ENCODE measurements at regions not wholly inside any gene's neighbourhood (a gene's known extent, or its start where the extent isn't known, plus 50 kb on each side); places are given as distances from the start of the nearest gene placed in this dataset.

DNA sequence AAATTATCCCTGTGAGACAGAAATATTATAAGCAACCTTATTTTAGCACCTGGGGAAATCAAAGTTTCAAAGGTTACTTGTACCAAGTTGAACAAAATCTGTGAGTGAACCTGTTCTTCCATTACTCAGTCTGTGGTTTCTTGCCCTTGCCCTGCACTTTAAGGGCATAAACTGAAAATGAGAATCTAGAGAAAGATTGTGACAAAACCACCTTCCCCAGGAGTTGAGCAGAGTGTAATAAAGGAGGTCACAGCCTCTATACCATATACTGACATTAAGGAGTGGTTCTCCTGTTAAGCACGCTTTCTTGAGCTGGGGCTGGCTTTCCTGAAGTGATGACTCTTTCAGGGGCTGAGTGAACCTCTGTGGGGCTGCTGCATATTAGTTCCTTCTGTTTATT lies 143.4 kb downstream of the PDCD6IP start:
- Histone ChIP-seq H3K27ac (ENCODE audit: low read length in 2 of 2) (no peak overlapping the region), H4K20me1 (ENCODE audit: control insufficient read depth, insufficient read depth, low read length, poor library complexity, severe bottlenecking) (no peaks in the 10 kb centered on the region), H3K79me2 (ENCODE audit: control insufficient read depth, insufficient read depth, low read length) (no peaks in the 10 kb centered on the region), H2AFZ (ENCODE audit: insufficient read depth, low read depth, low read length, poor library complexity, severe bottlenecking) (no peak overlapping the region), H3K27me3 (replicated peaks in 1 of 4; ENCODE audit: control extremely low read depth in 1 of 4, control insufficient read depth in 3 of 4, insufficient read depth in 4 of 4, low read length in 3 of 4) (peaks cover 0 to 2% (median 0%) of the 10 kb centered on the region in 4 experiments), H3K9ac (ENCODE audit: low read length) (no peak overlapping the region), H3K4me2 (replicated peaks; ENCODE audit: low read depth, low read length, poor library complexity, severe bottlenecking) (no peak overlapping the region), H3K4me1 (ENCODE audit: control insufficient read depth in 2 of 2, insufficient read depth in 2 of 2, low read length in 2 of 2) (no peaks in the 10 kb centered on the region), H3K4me3 (ENCODE audit: control extremely low read depth in 1 of 5, extremely low read depth in 1 of 5, insufficient read depth in 1 of 5, low read depth in 2 of 5, low read length in 4 of 5) (no peak overlapping the region), H3K9me3 (ENCODE audit: control extremely low read depth in 1 of 3, control insufficient read depth in 2 of 3, insufficient read depth in 1 of 3, low read length in 2 of 3) (peaks cover 0 to 1% (median 0%) of the 10 kb centered on the region in 3 donors), H3K36me3 (replicated peaks in 1 of 2; ENCODE audit: control extremely low read depth in 1 of 2, control insufficient read depth in 1 of 2, extremely low read depth in 1 of 2, insufficient read depth in 2 of 2, low read length in 1 of 2) (no peaks in the 10 kb centered on the region)
- Mint-ChIP-seq H3K4me3 (no peak overlapping the region), H3K9me3 (ENCODE audit: insufficient read depth) (no peaks in the 10 kb centered on the region), H3K27ac (no peak overlapping the region), H3K27me3 (peaks cover 4% of the 10 kb centered on the region), H3K4me1 (no peaks in the 10 kb centered on the region)
- ChIA-PET POLR2A (no interaction called here), CTCF (no interaction called here)
- ATAC-seq (ENCODE audit: low read depth) (no peak), DNase-seq (no peak)
- intact Hi-C loops (cut with micrococcal nuclease), result no loop called here
- TF ChIP-seq, protein P1, sequence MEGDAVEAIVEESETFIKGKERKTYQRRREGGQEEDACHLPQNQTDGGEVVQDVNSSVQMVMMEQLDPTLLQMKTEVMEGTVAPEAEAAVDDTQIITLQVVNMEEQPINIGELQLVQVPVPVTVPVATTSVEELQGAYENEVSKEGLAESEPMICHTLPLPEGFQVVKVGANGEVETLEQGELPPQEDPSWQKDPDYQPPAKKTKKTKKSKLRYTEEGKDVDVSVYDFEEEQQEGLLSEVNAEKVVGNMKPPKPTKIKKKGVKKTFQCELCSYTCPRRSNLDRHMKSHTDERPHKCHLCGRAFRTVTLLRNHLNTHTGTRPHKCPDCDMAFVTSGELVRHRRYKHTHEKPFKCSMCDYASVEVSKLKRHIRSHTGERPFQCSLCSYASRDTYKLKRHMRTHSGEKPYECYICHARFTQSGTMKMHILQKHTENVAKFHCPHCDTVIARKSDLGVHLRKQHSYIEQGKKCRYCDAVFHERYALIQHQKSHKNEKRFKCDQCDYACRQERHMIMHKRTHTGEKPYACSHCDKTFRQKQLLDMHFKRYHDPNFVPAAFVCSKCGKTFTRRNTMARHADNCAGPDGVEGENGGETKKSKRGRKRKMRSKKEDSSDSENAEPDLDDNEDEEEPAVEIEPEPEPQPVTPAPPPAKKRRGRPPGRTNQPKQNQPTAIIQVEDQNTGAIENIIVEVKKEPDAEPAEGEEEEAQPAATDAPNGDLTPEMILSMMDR (IDR thresholded peaks at IDR 0.05), result no peak
- no peak for TF ChIP-seq EZH2 (IDR thresholded peaks at IDR 0.05; ENCODE audit: borderline replicate concordance, insufficient read depth, low read depth, low read length, poor library complexity, severe bottlenecking)
- WGBS (ENCODE audit: insufficient coverage), result 71% methylated on average over 1 of the region's 1 CpG

DNA sequence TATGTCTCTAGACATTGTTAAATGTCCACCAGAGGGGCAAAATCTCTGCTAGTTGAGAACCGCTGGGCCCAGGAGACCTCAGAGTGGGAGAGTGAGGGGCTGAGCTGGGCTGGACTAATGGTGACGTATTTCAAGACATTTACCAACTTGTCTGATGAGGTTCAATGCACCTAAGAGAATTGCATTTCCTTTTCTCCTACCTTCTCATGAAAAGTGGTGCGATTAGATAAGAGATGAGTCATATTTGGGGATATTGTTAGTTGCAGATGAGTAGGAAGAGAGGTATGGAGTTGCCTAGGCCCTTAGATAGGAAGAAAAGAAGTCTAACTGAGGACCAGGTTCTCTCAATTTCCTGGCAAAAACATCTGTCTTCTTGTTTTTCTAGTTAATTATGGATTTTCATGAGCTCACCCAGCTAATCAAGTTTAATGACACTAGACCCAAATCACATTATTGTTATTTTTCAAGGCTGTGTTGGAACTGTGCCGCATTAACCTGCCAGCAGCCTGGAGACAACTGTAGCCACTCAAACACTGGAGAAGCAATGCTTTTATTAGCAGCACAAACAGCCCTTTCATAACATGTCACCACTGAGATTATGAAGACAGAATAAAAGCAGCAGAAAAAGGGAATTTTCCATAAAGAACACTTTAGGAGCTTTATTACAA lies 144.2 kb downstream of the PDCD6IP start:
- H4K20me1 ChIP-seq (ENCODE audit: control insufficient read depth, insufficient read depth, low read length, poor library complexity, severe bottlenecking), result no peaks in the 10 kb centered on the region
- H3K4me1 ChIP-seq (ENCODE audit: control insufficient read depth in 2 of 2, insufficient read depth in 2 of 2, low read length in 2 of 2), result no peaks in the 10 kb centered on the region
- no peaks in the 10 kb centered on the region for H3K36me3 ChIP-seq (replicated peaks in 1 of 2; ENCODE audit: control extremely low read depth in 1 of 2, control insufficient read depth in 1 of 2, extremely low read depth in 1 of 2, insufficient read depth in 2 of 2, low read length in 1 of 2)
- intact Hi-C loops (cut with micrococcal nuclease), result no loop called here
- TF ChIP-seq, protein P1 (IDR thresholded peaks at IDR 0.05), result no peak
- no peak for TF ChIP-seq EZH2 (IDR thresholded peaks at IDR 0.05; ENCODE audit: borderline replicate concordance, insufficient read depth, low read depth, low read length, poor library complexity, severe bottlenecking)
- DNase-seq (no peak), ATAC-seq (ENCODE audit: low read depth) (no peak)
- no peak overlapping the region for H3K27ac Mint-ChIP-seq
- no peak overlapping the region for H2AFZ ChIP-seq (ENCODE audit: insufficient read depth, low read depth, low read length, poor library complexity, severe bottlenecking)
- no peaks in the 10 kb centered on the region for H3K4me1 Mint-ChIP-seq
- no CpG with 5 or more reads among the region's 4 CpGs for WGBS (ENCODE audit: insufficient coverage)
- no peak overlapping the region for H3K4me3 Mint-ChIP-seq
- POLR2A ChIA-PET, result no interaction called here
- H3K9me3 Mint-ChIP-seq (ENCODE audit: insufficient read depth), result no peaks in the 10 kb centered on the region
- CTCF ChIA-PET, result no interaction called here
- H3K27me3 ChIP-seq (replicated peaks in 1 of 4; ENCODE audit: control extremely low read depth in 1 of 4, control insufficient read depth in 3 of 4, insufficient read depth in 4 of 4, low read length in 3 of 4), result no peaks in the 10 kb centered on the region
- H3K27ac ChIP-seq (ENCODE audit: low read length in 2 of 2), result no peak overlapping the region
- H3K9ac ChIP-seq (ENCODE audit: low read length), result no peak overlapping the region
- H3K4me3 ChIP-seq (ENCODE audit: control extremely low read depth in 1 of 5, extremely low read depth in 1 of 5, insufficient read depth in 1 of 5, low read depth in 2 of 5, low read length in 4 of 5), result no peak overlapping the region
- peaks cover 0 to 1% (median 0%) of the 10 kb centered on the region in 3 donors for H3K9me3 ChIP-seq (ENCODE audit: control extremely low read depth in 1 of 3, control insufficient read depth in 2 of 3, insufficient read depth in 1 of 3, low read length in 2 of 3)
- H3K79me2 ChIP-seq (ENCODE audit: control insufficient read depth, insufficient read depth, low read length), result no peaks in the 10 kb centered on the region
- H3K4me2 ChIP-seq (replicated peaks; ENCODE audit: low read depth, low read length, poor library complexity, severe bottlenecking), result no peak overlapping the region
- peaks cover 4% of the 10 kb centered on the region for H3K27me3 Mint-ChIP-seq
